Ishikawa (cell line): ENCODE measurements at regions not wholly inside any gene's neighbourhood (a gene's known extent, or its start where the extent isn't known, plus 50 kb on each side); places are given as distances from the start of the nearest gene placed in this dataset.

Experiments
- CEBPB ChIP-seq: IDR thresholded peaks from 2 replicates; pipeline ENCODE4 v1.6.1; 2012
- CREB1 ChIP-seq: IDR thresholded peaks from 2 replicates; pipeline ENCODE4 v1.6.1; 2012; ENCODE audit warnings: low read depth
- EGR1 ChIP-seq: IDR thresholded peaks from 2 replicates; pipeline ENCODE4 v1.6.1; 2012
- EP300 ChIP-seq: IDR thresholded peaks from 2 replicates; pipeline ENCODE4 v1.6.1; 2012; ENCODE audit warnings: borderline replicate concordance
- FOXM1 ChIP-seq: IDR thresholded peaks from 2 replicates; pipeline ENCODE4 v1.6.1; 2012; ENCODE audit warnings: low read depth, borderline replicate concordance
- MAX ChIP-seq: IDR thresholded peaks from 2 replicates; pipeline ENCODE4 v1.6.1; 2012
- NFIC ChIP-seq: IDR thresholded peaks from 2 replicates; pipeline ENCODE4 v1.6.1; 2012
- RAD21 ChIP-seq: IDR thresholded peaks from 2 replicates; pipeline ENCODE4 v1.6.1; 2012; ENCODE audit warnings: low read depth
- TAF1 ChIP-seq: IDR thresholded peaks from 2 replicates; pipeline ENCODE4 v1.6.1; 2012; ENCODE audit warnings: low read depth, mild to moderate bottlenecking
- TCF12 ChIP-seq: IDR thresholded peaks from 2 replicates; pipeline ENCODE4 v1.6.1; 2012; ENCODE audit warnings: low read depth
- TEAD4 ChIP-seq: IDR thresholded peaks from 2 replicates; pipeline ENCODE4 v1.6.1; 2012
- YY1 ChIP-seq: IDR thresholded peaks from 2 replicates; pipeline ENCODE4 v1.6.1; 2012; ENCODE audit warnings: low read depth
- ZBTB7A ChIP-seq: IDR thresholded peaks from 2 replicates; pipeline ENCODE4 v1.6.1; 2012; ENCODE audit warnings: low read depth
- TF ChIP-seq, protein P1 (sequence below): IDR thresholded peaks from 2 replicates; pipeline ENCODE4 v1.6.1; 2012; ENCODE audit warnings: low read depth, mild to moderate bottlenecking
- TF ChIP-seq, protein P2 (sequence below): IDR thresholded peaks from 2 replicates; pipeline ENCODE4 v1.6.1; 2012

GRCh38 chr4:189305500-189305899 lies 635.2 kb upstream of the FRG1 start:
- TF ChIP-seq, protein P1, sequence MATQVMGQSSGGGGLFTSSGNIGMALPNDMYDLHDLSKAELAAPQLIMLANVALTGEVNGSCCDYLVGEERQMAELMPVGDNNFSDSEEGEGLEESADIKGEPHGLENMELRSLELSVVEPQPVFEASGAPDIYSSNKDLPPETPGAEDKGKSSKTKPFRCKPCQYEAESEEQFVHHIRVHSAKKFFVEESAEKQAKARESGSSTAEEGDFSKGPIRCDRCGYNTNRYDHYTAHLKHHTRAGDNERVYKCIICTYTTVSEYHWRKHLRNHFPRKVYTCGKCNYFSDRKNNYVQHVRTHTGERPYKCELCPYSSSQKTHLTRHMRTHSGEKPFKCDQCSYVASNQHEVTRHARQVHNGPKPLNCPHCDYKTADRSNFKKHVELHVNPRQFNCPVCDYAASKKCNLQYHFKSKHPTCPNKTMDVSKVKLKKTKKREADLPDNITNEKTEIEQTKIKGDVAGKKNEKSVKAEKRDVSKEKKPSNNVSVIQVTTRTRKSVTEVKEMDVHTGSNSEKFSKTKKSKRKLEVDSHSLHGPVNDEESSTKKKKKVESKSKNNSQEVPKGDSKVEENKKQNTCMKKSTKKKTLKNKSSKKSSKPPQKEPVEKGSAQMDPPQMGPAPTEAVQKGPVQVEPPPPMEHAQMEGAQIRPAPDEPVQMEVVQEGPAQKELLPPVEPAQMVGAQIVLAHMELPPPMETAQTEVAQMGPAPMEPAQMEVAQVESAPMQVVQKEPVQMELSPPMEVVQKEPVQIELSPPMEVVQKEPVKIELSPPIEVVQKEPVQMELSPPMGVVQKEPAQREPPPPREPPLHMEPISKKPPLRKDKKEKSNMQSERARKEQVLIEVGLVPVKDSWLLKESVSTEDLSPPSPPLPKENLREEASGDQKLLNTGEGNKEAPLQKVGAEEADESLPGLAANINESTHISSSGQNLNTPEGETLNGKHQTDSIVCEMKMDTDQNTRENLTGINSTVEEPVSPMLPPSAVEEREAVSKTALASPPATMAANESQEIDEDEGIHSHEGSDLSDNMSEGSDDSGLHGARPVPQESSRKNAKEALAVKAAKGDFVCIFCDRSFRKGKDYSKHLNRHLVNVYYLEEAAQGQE: no peak
- TF ChIP-seq, protein P2, sequence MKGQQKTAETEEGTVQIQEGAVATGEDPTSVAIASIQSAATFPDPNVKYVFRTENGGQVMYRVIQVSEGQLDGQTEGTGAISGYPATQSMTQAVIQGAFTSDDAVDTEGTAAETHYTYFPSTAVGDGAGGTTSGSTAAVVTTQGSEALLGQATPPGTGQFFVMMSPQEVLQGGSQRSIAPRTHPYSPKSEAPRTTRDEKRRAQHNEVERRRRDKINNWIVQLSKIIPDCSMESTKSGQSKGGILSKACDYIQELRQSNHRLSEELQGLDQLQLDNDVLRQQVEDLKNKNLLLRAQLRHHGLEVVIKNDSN: no peak
- TF ChIP-seq YY1: no peak
- no peak for TF ChIP-seq CEBPB
- no peak for TF ChIP-seq TCF12
- TF ChIP-seq NFIC: no peak
- no peak for TF ChIP-seq FOXM1
- no peak for TF ChIP-seq EGR1
- TF ChIP-seq EP300: no peak
- no peak for TF ChIP-seq MAX
- TF ChIP-seq TAF1: no peak
- TF ChIP-seq ZBTB7A: no peak
- no peak for TF ChIP-seq RAD21
- TF ChIP-seq TEAD4: no peak
- no peak for TF ChIP-seq CREB1

GRCh38 chr4:189311251-189311650 lies 629.4 kb upstream of the FRG1 start:
- no peak for TF ChIP-seq MAX
- TF ChIP-seq EGR1: no peak
- TF ChIP-seq NFIC: no peak
- no peak for TF ChIP-seq CEBPB
- TF ChIP-seq, protein P1: no peak
- TF ChIP-seq, protein P2: no peak
- no peak for TF ChIP-seq RAD21
- no peak for TF ChIP-seq YY1
- no peak for TF ChIP-seq EP300
- TF ChIP-seq FOXM1: no peak

- no peak for TF ChIP-seq YY1
- TF ChIP-seq, protein P2: no peak
Observed at GRCh38 chr4:189313064-189313463, 627.6 kb upstream of the FRG1 start.

DNA sequence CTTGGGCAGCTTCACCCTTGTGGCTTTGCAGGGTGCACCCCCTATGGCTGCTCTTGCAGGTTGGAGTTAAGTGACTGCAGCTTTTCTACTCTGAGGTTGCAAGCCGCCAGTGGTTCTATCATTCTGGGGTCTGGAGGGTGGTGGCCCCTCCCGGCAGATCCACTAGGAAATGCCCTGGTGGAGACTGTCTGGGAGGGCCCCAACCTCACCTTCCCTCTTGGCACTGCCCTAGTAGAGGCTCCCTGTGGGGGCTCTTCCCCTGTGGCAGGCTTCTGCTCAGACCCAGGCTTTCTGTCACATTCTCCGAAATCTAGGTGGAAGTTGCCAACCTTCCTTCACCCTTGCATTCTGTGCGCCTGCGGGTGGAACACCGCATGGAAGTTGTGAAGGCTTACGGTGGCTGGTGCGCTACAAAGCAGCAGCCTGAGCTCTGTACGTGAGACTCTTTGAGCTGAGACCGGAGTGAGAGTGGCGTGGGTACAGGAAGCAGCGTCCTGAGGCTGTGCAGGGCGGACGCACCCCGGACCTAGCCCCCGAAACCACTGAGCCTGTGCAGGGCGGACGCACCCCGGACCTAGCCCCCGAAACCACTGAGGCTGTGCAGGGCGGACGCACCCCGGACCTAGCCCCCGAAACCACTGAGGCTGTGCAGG lies 626.7 kb upstream of the FRG1 start:
- TF ChIP-seq, protein P2: no peak
- TF ChIP-seq TCF12 (no peak), EP300 (no peak), MAX (no peak), ZBTB7A (no peak), YY1 (no peak), CREB1 (no peak), FOXM1 (no peak), CEBPB (no peak), TEAD4 (no peak), TAF1 (no peak), NFIC (no peak), EGR1 (no peak), RAD21 (no peak)
- TF ChIP-seq, protein P1: no peak
